ENCODE measurements at regions not wholly inside any gene's neighbourhood (a gene's known extent, or its start where the extent isn't known, plus 50 kb on each side); places are given as distances from the start of the nearest gene placed in this dataset.
"Not testable (repeated sequence)": the region's sequence is repeated elsewhere in the genome, so short reads cannot be mapped to it uniquely, and the experiment has no call there.

DNA sequence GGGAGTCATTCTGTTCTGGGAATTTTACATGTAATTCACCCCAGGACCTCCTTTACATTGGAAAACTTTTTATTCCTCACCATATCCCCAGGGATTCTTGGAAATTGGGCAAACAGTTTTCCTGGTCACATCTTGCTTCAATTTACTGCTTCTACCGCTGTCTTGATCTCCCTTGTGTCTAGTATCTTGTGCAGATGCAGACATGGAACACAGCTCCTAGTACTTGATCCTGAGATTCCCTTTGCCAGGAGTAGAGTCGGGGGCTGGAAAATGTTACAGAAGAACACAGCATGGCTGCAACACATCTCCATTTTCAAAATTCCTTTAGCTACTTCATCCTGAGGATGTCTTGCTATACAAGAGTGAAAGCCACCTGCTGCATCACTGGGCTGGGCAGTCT lies 472.8 kb downstream of the PLCL1 start:
- H3K9me3 ChIP-seq (ENCODE audit: control extremely low read depth in 1 of 5, control insufficient read depth in 4 of 5, insufficient read depth in 2 of 5, low read depth in 1 of 5, low read length in 4 of 5) = no peaks in the 10 kb centered on the region
- POLR2A ChIA-PET = no interaction called here
- no peak overlapping the region for H3K27ac ChIP-seq (ENCODE audit: insufficient read depth in 1 of 2, low read depth in 1 of 2, low read length in 2 of 2, poor library complexity in 1 of 2, severe bottlenecking in 2 of 2)
- WGBS (ENCODE audit: insufficient coverage) = 93% methylated on average over 1 of the region's 2 CpGs
- DNase-seq = no peak
- peaks cover 0 to 5% (median 0%) of the 10 kb centered on the region in 5 experiments for H3K27me3 ChIP-seq (replicated peaks in 2 of 5; ENCODE audit: control insufficient read depth in 4 of 5, insufficient read depth in 5 of 5, low read length in 4 of 5)
- CTCF ChIA-PET = interaction anchor here (1.5 kb wide), 1 partner anchor 10 kb away, joined by 3 read pairs; no protein-coding TSS in a partner anchor
- no peak overlapping the region for H3K4me3 ChIP-seq (ENCODE audit: control insufficient read depth in 1 of 7, extremely low read depth in 1 of 7, insufficient read depth in 4 of 7, low read depth in 2 of 7, low read length in 6 of 7)
- H3K36me3 ChIP-seq (ENCODE audit: control insufficient read depth in 4 of 4, insufficient read depth in 4 of 4, low read length in 3 of 4) = no peaks in the 10 kb centered on the region
- H3K4me1 ChIP-seq (ENCODE audit: control extremely low read depth in 1 of 4, control insufficient read depth in 4 of 4, insufficient read depth in 4 of 4, low read length in 3 of 4) = no peaks in the 10 kb centered on the region

DNA sequence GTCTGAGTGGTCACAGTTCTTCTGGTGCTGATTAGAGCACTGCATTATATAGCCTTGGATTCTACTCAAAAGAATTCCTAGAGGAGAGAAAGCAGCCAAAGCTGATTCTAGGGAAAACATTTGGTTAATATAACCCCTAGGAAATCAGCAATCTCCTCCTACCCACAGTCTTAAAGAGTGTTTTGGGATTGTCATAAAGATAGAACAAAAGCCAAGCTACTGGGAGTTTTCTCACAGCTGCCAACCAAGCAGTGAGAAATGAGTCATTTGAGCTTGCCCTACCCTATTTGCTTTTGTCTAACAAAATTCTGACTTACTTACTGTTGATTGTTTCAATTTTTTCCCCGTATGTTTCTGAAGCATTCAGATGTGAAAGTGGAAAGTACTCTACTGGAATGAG lies 469.3 kb downstream of the PLCL1 start:
- peaks cover 0 to 3% (median 0%) of the 10 kb centered on the region in 5 experiments for H3K27me3 ChIP-seq (replicated peaks in 2 of 5; ENCODE audit: control insufficient read depth in 4 of 5, insufficient read depth in 5 of 5, low read length in 4 of 5)
- WGBS (ENCODE audit: insufficient coverage) = 100% methylated on average over 1 of the region's 1 CpG
- no peak overlapping the region for H3K27ac ChIP-seq (ENCODE audit: insufficient read depth in 1 of 2, low read depth in 1 of 2, low read length in 2 of 2, poor library complexity in 1 of 2, severe bottlenecking in 2 of 2)
- POLR2A ChIA-PET = no interaction called here
- no peaks in the 10 kb centered on the region for H3K36me3 ChIP-seq (ENCODE audit: control insufficient read depth in 4 of 4, insufficient read depth in 4 of 4, low read length in 3 of 4)
- CTCF ChIA-PET = no interaction called here
- no peak for DNase-seq
- H3K4me1 ChIP-seq (ENCODE audit: control extremely low read depth in 1 of 4, control insufficient read depth in 4 of 4, insufficient read depth in 4 of 4, low read length in 3 of 4) = no peaks in the 10 kb centered on the region
- H3K9me3 ChIP-seq (ENCODE audit: control extremely low read depth in 1 of 5, control insufficient read depth in 4 of 5, insufficient read depth in 2 of 5, low read depth in 1 of 5, low read length in 4 of 5) = no peaks in the 10 kb centered on the region
- H3K4me3 ChIP-seq (ENCODE audit: control insufficient read depth in 1 of 7, extremely low read depth in 1 of 7, insufficient read depth in 4 of 7, low read depth in 2 of 7, low read length in 6 of 7) = no peak overlapping the region

DNA sequence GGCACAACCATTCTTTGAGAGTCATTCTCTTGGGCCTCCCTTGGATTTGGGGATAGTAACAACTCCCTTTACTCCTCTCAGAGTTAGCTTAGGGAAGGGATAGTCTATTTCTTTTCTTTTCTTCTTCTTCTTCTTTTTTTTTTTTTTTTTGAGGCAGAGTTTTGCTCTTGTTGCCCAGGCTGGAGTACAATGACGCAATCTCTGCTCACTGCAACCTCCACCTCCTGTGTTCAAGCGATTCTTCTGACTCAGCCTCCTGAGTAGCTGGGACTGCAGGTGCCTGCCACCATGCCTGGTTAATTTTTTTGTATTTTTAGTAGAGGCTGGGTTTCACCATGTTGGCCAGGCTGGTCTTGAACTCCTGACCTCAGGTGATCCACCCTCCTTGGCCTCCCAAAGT lies 465.8 kb downstream of the PLCL1 start:
- POLR2A ChIA-PET, CTCF ChIA-PET: not testable (repeated sequence)
- 90% methylated on average over 2 of the region's 2 CpGs for WGBS (ENCODE audit: insufficient coverage)

DNA sequence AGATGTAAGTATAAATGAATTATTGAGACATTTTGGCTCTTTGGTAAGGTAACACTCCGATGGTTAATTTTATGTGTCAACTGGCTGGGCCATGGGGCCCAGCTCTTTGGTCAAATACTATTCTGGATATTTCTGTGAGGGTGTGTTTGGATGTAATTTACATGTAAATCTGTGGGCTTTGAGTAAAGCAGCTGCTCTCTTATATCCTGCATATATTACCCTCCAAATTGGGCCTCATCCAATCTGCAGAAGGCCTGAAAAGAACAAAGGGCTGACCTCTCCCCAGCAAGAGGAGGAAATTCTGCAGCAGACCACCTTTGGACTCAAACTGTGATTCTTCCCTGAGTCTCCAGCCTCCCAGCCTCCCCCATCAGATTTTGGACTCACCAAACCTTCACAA lies 464.1 kb downstream of the PLCL1 start:
- Histone ChIP-seq H3K36me3 (ENCODE audit: control insufficient read depth in 4 of 4, insufficient read depth in 4 of 4, low read length in 3 of 4) (no peaks in the 10 kb centered on the region), H3K27ac (ENCODE audit: insufficient read depth in 1 of 2, low read depth in 1 of 2, low read length in 2 of 2, poor library complexity in 1 of 2, severe bottlenecking in 2 of 2) (no peak overlapping the region), H3K27me3 (replicated peaks in 2 of 5; ENCODE audit: control insufficient read depth in 4 of 5, insufficient read depth in 5 of 5, low read length in 4 of 5) (no peaks in the 10 kb centered on the region), H3K4me1 (ENCODE audit: control extremely low read depth in 1 of 4, control insufficient read depth in 4 of 4, insufficient read depth in 4 of 4, low read length in 3 of 4) (no peaks in the 10 kb centered on the region), H3K4me3 (ENCODE audit: control insufficient read depth in 1 of 7, extremely low read depth in 1 of 7, insufficient read depth in 4 of 7, low read depth in 2 of 7, low read length in 6 of 7) (no peak overlapping the region), H3K9me3 (ENCODE audit: control extremely low read depth in 1 of 5, control insufficient read depth in 4 of 5, insufficient read depth in 2 of 5, low read depth in 1 of 5, low read length in 4 of 5) (no peaks in the 10 kb centered on the region)
- ChIA-PET POLR2A (interaction anchor here (0.6 kb wide), 1 partner anchor 28 kb away, joined by 3 read pairs; no protein-coding TSS in a partner anchor), CTCF (no interaction called here)
- DNase-seq = no peak
- 83% methylated on average over 1 of the region's 1 CpG for WGBS (ENCODE audit: insufficient coverage)

More for the DNA sequence above, 465.8 kb downstream of the PLCL1 start:
- DNase-seq; H3K36me3 ChIP-seq (ENCODE audit: control insufficient read depth in 4 of 4, insufficient read depth in 4 of 4, low read length in 3 of 4); H3K9me3 ChIP-seq (ENCODE audit: control extremely low read depth in 1 of 5, control insufficient read depth in 4 of 5, insufficient read depth in 2 of 5, low read depth in 1 of 5, low read length in 4 of 5); H3K4me3 ChIP-seq (ENCODE audit: control insufficient read depth in 1 of 7, extremely low read depth in 1 of 7, insufficient read depth in 4 of 7, low read depth in 2 of 7, low read length in 6 of 7); H3K4me1 ChIP-seq (ENCODE audit: control extremely low read depth in 1 of 4, control insufficient read depth in 4 of 4, insufficient read depth in 4 of 4, low read length in 3 of 4); H3K27ac ChIP-seq (ENCODE audit: insufficient read depth in 1 of 2, low read depth in 1 of 2, low read length in 2 of 2, poor library complexity in 1 of 2, severe bottlenecking in 2 of 2); H3K27me3 ChIP-seq (replicated peaks in 2 of 5; ENCODE audit: control insufficient read depth in 4 of 5, insufficient read depth in 5 of 5, low read length in 4 of 5): not testable (repeated sequence)

DNA sequence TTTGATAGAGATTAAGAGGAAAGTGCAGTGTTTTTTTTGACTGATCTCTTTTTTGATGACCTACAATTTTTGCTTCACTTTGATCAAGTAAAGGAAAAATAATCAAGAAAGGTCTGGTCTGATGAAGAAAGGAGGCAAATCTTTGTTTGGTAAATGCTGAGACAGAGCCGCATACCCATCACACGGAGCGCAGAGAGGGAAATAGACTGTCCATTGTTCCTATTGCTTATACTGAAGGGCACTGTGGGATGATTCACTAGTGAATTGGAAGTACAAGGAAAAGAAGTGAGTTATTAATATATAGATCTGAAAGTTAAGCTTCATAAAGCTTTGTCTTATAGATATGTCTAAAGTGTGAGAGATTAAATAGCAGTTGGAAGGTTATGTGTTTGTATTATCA lies 455.1 kb downstream of the PLCL1 start:
- H3K27ac ChIP-seq (ENCODE audit: insufficient read depth in 1 of 2, low read depth in 1 of 2, low read length in 2 of 2, poor library complexity in 1 of 2, severe bottlenecking in 2 of 2) = no peak overlapping the region
- H3K4me3 ChIP-seq (ENCODE audit: control insufficient read depth in 1 of 7, extremely low read depth in 1 of 7, insufficient read depth in 4 of 7, low read depth in 2 of 7, low read length in 6 of 7) = no peak overlapping the region
- H3K9me3 ChIP-seq (ENCODE audit: control extremely low read depth in 1 of 5, control insufficient read depth in 4 of 5, insufficient read depth in 2 of 5, low read depth in 1 of 5, low read length in 4 of 5) = no peaks in the 10 kb centered on the region
- POLR2A ChIA-PET = no interaction called here
- CTCF ChIA-PET = no interaction called here
- H3K36me3 ChIP-seq (ENCODE audit: control insufficient read depth in 4 of 4, insufficient read depth in 4 of 4, low read length in 3 of 4) = no peaks in the 10 kb centered on the region
- no peak for DNase-seq
- WGBS (ENCODE audit: insufficient coverage) = no CpG with 5 or more reads among the region's 3 CpGs
- peaks cover 0 to 4% (median 1%) of the 10 kb centered on the region in 5 experiments for H3K27me3 ChIP-seq (replicated peaks in 2 of 5; ENCODE audit: control insufficient read depth in 4 of 5, insufficient read depth in 5 of 5, low read length in 4 of 5)
- no peaks in the 10 kb centered on the region for H3K4me1 ChIP-seq (ENCODE audit: control extremely low read depth in 1 of 4, control insufficient read depth in 4 of 4, insufficient read depth in 4 of 4, low read length in 3 of 4)

DNA sequence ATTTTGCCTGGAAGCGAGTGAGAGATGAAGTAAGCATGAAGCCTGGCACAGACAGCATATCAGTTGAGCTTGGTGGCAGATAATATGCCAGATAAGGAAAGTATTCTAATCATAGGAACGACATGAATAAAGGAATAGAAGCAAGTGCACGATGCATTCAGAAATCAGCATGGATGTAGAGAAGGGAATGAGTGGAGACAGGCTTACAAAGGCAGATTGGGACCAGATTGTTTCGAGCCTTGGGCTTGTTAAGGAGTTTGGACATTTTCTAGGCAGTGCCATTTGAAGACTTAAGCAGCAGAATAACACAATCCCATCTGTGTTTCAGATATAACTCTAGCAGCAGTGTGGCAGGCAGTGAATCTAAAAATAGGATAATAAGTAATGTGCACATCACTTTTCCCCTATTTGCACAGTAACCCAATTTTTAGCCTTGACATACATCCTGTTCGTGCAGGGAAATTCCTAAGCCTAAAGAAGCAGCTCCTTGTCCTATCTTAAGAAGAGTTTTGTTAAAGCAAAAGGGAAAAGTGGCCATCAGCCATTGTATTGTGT lies 450.2 kb downstream of the PLCL1 start:
- Histone ChIP-seq H3K4me3 (ENCODE audit: control insufficient read depth in 1 of 7, extremely low read depth in 1 of 7, insufficient read depth in 4 of 7, low read depth in 2 of 7, low read length in 6 of 7) (no peak overlapping the region), H3K27me3 (replicated peaks in 2 of 5; ENCODE audit: control insufficient read depth in 4 of 5, insufficient read depth in 5 of 5, low read length in 4 of 5) (peaks cover 0 to 7% (median 0%) of the 10 kb centered on the region in 5 experiments), H3K9me3 (ENCODE audit: control extremely low read depth in 1 of 5, control insufficient read depth in 4 of 5, insufficient read depth in 2 of 5, low read depth in 1 of 5, low read length in 4 of 5) (no peaks in the 10 kb centered on the region), H3K27ac (ENCODE audit: insufficient read depth in 1 of 2, low read depth in 1 of 2, low read length in 2 of 2, poor library complexity in 1 of 2, severe bottlenecking in 2 of 2) (no peak overlapping the region), H3K36me3 (ENCODE audit: control insufficient read depth in 4 of 4, insufficient read depth in 4 of 4, low read length in 3 of 4) (no peaks in the 10 kb centered on the region), H3K4me1 (ENCODE audit: control extremely low read depth in 1 of 4, control insufficient read depth in 4 of 4, insufficient read depth in 4 of 4, low read length in 3 of 4) (no peaks in the 10 kb centered on the region)
- CTCF ChIA-PET = no interaction called here
- DNase-seq = no peak
- WGBS (ENCODE audit: insufficient coverage) = 87% methylated on average over 4 of the region's 5 CpGs
- POLR2A ChIA-PET = no interaction called here

DNA sequence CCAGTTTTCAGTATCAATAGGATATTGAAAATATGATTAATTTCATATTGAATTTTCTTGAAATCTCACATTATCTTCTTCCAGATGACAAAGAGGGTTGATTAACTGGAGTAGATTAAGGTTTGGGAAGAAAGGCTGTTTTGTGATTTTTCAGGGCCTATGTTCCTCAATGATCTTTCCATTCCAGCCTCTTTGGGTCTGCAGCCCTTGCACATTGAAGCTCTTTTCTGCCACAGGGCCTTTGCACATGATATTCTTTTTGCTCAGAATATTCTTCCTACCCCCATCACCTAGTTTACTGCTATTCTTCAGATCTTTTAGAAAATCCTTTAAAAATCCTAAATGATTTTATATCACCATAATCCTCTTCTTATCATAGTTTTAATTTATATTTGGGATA lies 449.6 kb downstream of the PLCL1 start:
- no peaks in the 10 kb centered on the region for H3K9me3 ChIP-seq (ENCODE audit: control extremely low read depth in 1 of 5, control insufficient read depth in 4 of 5, insufficient read depth in 2 of 5, low read depth in 1 of 5, low read length in 4 of 5)
- ChIA-PET POLR2A (no interaction called here), CTCF (no interaction called here)

More for the DNA sequence above, 449.6 kb downstream of the PLCL1 start:
- H3K27ac ChIP-seq (ENCODE audit: insufficient read depth in 1 of 2, low read depth in 1 of 2, low read length in 2 of 2, poor library complexity in 1 of 2, severe bottlenecking in 2 of 2) = no peak overlapping the region
- no peaks in the 10 kb centered on the region for H3K4me1 ChIP-seq (ENCODE audit: control extremely low read depth in 1 of 4, control insufficient read depth in 4 of 4, insufficient read depth in 4 of 4, low read length in 3 of 4)
- H3K36me3 ChIP-seq (ENCODE audit: control insufficient read depth in 4 of 4, insufficient read depth in 4 of 4, low read length in 3 of 4) = no peaks in the 10 kb centered on the region
- no peak overlapping the region for H3K4me3 ChIP-seq (ENCODE audit: control insufficient read depth in 1 of 7, extremely low read depth in 1 of 7, insufficient read depth in 4 of 7, low read depth in 2 of 7, low read length in 6 of 7)
- DNase-seq = no peak
- peaks cover 0 to 7% (median 0%) of the 10 kb centered on the region in 5 experiments for H3K27me3 ChIP-seq (replicated peaks in 2 of 5; ENCODE audit: control insufficient read depth in 4 of 5, insufficient read depth in 5 of 5, low read length in 4 of 5)

Data from common myeloid progenitor, CD34-positive (primary cell).